Loucy (cell line): ENCODE measurements at regions not wholly inside any gene's neighbourhood (a gene's known extent, or its start where the extent isn't known, plus 50 kb on each side); places are given as distances from the start of the nearest gene placed in this dataset.

Experiments used
- H2AFZ ChIP-seq: fragments of 200-600 bp; sonication (generic); 2 replicates; pipeline ENCODE4 v1.6.0; 2016; ENCODE audit warnings: antibody characterized with exemption, mild to moderate bottlenecking, low read length, moderate library complexity
- H3F3A ChIP-seq: fragments of 200-600 bp; 2 replicates; pipeline ENCODE4 v1.6.0; 2016; ENCODE audit warnings: antibody characterized with exemption, low read depth, mild to moderate bottlenecking
- H3K27me3 ChIP-seq: fragments of 200-600 bp; sonication (generic); 2 replicates; pipeline ENCODE4 v1.6.1; 2014; ENCODE audit warnings: low read length, mild to moderate bottlenecking; ENCODE audit not compliant: insufficient read depth, poor library complexity, severe bottlenecking
- H3K36me3 ChIP-seq: fragments of 200-600 bp; sonication (generic); 2 replicates; pipeline ENCODE4 v1.6.1; 2016; ENCODE audit warnings: low read length; ENCODE audit not compliant: insufficient read depth
- H3K4me1 ChIP-seq: fragments of 200-600 bp; sonication (generic); 2 replicates; pipeline ENCODE4 v1.5.1; 2014; ENCODE audit warnings: low read length, mild to moderate bottlenecking; ENCODE audit not compliant: insufficient read depth, poor library complexity, severe bottlenecking
- H3K4me2 ChIP-seq: fragments of 200-600 bp; sonication (generic); 2 replicates; pipeline ENCODE4 v1.6.0; 2014; ENCODE audit warnings: antibody characterized with exemption, low read length, low read depth, mild to moderate bottlenecking; ENCODE audit not compliant: poor library complexity, severe bottlenecking
- H3K4me3 ChIP-seq: fragments of 200-600 bp; sonication (generic); 2 replicates; pipeline ENCODE4 v1.5.1; 2014; ENCODE audit warnings: low read length, mild to moderate bottlenecking, mixed read lengths; ENCODE audit not compliant: poor library complexity, severe bottlenecking
- H3K79me2 ChIP-seq: fragments of 200-600 bp; sonication (generic); 2 replicates; pipeline ENCODE4 v1.6.1; 2014; ENCODE audit warnings: low read length; ENCODE audit not compliant: insufficient read depth
- H3K9ac ChIP-seq: fragments of 200-600 bp; sonication (generic); 2 replicates; pipeline ENCODE4 v1.6.0; 2014; ENCODE audit warnings: mild to moderate bottlenecking, low read depth, low read length, moderate library complexity; ENCODE audit not compliant: poor library complexity, severe bottlenecking
- H3K9me2 ChIP-seq: fragments of 200-600 bp; sonication (generic); replicated peaks from 2 replicates; pipeline ENCODE4 v1.6.1; 2016; ENCODE audit warnings: low read depth, low read length, mixed read lengths
- H3K9me3 ChIP-seq: fragments of 200-600 bp; sonication (generic); 2 replicates; pipeline ENCODE4 v1.6.1; 2014; ENCODE audit warnings: mild to moderate bottlenecking, antibody characterized with exemption, low read length, low read depth; ENCODE audit not compliant: insufficient read depth
- H4K20me1 ChIP-seq: fragments of 200-600 bp; sonication (generic); 2 replicates; pipeline ENCODE4 v1.6.0; 2014; ENCODE audit warnings: antibody characterized with exemption, low read length, mild to moderate bottlenecking; ENCODE audit not compliant: insufficient read depth, poor library complexity, severe bottlenecking
- EZH2phosphoT487 ChIP-seq: fragments of 200-600 bp; IDR thresholded peaks from 2 replicates; pipeline ENCODE4 v1.6.1; 2018; ENCODE audit warnings: antibody characterized with exemption, mild to moderate bottlenecking, moderate library complexity, borderline replicate concordance
- TF ChIP-seq, protein P1 (sequence below): fragments of 200-600 bp; sonication (generic); conservative IDR thresholded peaks from 2 replicates; pipeline ENCODE4 v1.5.1; 2014; ENCODE audit warnings: mild to moderate bottlenecking, antibody characterized with exemption, low read length

DNA sequence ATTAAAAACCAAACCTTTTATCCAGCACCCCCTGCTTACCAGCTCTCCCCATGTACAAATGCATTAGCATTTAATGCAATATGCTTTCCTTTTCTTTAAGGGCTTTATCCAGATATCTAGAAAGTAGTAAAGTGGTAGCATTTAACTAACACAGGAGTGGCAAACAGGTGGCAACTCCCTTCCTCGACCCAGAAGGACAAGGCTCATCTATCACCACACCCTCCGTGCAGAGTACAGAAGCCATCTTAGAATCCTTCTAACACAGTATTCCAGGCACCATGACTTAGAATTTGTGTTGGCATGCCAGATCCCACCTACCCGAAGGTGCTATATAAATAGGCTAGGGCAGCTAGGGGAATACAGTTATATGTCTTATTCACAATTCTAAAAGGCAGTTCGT, 148.6 kb upstream of the NSMCE3 start:
- H3F3A ChIP-seq, result no peaks in the 10 kb centered on the region
- H3K27me3 ChIP-seq, result no peaks in the 10 kb centered on the region
- H2AFZ ChIP-seq, result no peak overlapping the region
- H3K9me3 ChIP-seq, result no peaks in the 10 kb centered on the region
- no peaks in the 10 kb centered on the region for H3K36me3 ChIP-seq
- H3K4me3 ChIP-seq, result no peak overlapping the region
- no peaks in the 10 kb centered on the region for H4K20me1 ChIP-seq
- no peaks in the 10 kb centered on the region for H3K9me2 ChIP-seq
- no peak for TF ChIP-seq EZH2phosphoT487
- TF ChIP-seq, protein P1, sequence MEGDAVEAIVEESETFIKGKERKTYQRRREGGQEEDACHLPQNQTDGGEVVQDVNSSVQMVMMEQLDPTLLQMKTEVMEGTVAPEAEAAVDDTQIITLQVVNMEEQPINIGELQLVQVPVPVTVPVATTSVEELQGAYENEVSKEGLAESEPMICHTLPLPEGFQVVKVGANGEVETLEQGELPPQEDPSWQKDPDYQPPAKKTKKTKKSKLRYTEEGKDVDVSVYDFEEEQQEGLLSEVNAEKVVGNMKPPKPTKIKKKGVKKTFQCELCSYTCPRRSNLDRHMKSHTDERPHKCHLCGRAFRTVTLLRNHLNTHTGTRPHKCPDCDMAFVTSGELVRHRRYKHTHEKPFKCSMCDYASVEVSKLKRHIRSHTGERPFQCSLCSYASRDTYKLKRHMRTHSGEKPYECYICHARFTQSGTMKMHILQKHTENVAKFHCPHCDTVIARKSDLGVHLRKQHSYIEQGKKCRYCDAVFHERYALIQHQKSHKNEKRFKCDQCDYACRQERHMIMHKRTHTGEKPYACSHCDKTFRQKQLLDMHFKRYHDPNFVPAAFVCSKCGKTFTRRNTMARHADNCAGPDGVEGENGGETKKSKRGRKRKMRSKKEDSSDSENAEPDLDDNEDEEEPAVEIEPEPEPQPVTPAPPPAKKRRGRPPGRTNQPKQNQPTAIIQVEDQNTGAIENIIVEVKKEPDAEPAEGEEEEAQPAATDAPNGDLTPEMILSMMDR, result no peak
- peaks cover 23% of the 10 kb centered on the region for H3K4me1 ChIP-seq
- H3K79me2 ChIP-seq, result no peaks in the 10 kb centered on the region
- H3K9ac ChIP-seq, result no peak overlapping the region
- H3K4me2 ChIP-seq, result no peak overlapping the region

DNA sequence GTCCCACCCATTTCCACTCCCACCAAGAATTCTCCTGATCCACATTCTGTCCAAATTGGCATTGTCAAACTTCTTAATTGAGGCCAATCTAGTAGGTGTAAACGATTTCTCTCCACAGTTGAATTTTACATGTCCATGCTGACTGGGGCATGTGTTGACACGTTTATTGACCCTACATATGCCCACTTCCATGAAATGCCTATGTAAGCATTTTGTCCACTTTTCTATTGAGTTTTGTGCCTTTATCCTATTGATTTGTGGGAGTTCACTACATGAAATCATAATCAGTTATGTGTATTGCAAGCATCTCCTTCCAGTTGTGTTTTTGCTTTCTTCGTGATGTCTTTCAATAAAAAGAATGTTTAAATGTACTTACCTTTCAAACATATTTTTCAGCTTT, 141.7 kb upstream of the NSMCE3 start:
- no peaks in the 10 kb centered on the region for H3K36me3 ChIP-seq
- H3K9me3 ChIP-seq, result no peaks in the 10 kb centered on the region
- no peaks in the 10 kb centered on the region for H3K27me3 ChIP-seq
- no peaks in the 10 kb centered on the region for H3K79me2 ChIP-seq
- no peaks in the 10 kb centered on the region for H3K4me1 ChIP-seq
- H3K9me2 ChIP-seq, result no peaks in the 10 kb centered on the region
- no peak overlapping the region for H2AFZ ChIP-seq
- no peaks in the 10 kb centered on the region for H3F3A ChIP-seq
- H4K20me1 ChIP-seq, result no peaks in the 10 kb centered on the region
- no peak for TF ChIP-seq EZH2phosphoT487
- TF ChIP-seq, protein P1, result no peak
- no peak overlapping the region for H3K4me3 ChIP-seq
- H3K4me2 ChIP-seq, result no peak overlapping the region
- no peak overlapping the region for H3K9ac ChIP-seq

DNA sequence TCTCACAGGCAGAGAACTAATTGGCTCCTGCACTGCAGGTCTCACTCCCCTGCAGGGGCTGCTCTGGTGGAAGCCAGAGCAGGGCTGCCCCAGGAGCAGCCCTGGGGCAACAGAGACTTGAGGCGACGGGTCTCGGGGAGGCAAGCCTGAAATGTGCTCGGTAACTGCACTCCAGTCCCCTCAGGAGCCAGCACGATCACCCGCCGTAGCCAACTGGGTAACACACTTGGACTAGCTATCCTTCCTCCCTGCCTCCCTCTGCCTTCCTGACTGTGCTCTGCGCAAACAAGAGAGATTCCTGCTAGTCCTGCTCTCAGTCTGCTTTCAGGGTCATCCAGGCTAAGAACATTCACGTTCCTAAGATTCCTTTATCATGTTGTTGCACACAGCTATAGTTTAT, 140.7 kb upstream of the NSMCE3 start:
- Histone ChIP-seq H3K4me1 (no peaks in the 10 kb centered on the region), H3F3A (no peaks in the 10 kb centered on the region), H3K36me3 (no peaks in the 10 kb centered on the region), H2AFZ (no peak overlapping the region), H3K27me3 (no peaks in the 10 kb centered on the region), H3K9ac (no peak overlapping the region), H3K4me3 (no peak overlapping the region), H3K4me2 (no peak overlapping the region), H3K9me3 (no peaks in the 10 kb centered on the region), H4K20me1 (no peaks in the 10 kb centered on the region), H3K9me2 (no peaks in the 10 kb centered on the region), H3K79me2 (no peaks in the 10 kb centered on the region)
- TF ChIP-seq, protein P1, result no peak
- TF ChIP-seq EZH2phosphoT487, result no peak
